ENCODE measurements at regions not wholly inside any gene's neighbourhood (a gene's known extent, or its start where the extent isn't known, plus 50 kb on each side); places are given as distances from the start of the nearest gene placed in this dataset.

DNA sequence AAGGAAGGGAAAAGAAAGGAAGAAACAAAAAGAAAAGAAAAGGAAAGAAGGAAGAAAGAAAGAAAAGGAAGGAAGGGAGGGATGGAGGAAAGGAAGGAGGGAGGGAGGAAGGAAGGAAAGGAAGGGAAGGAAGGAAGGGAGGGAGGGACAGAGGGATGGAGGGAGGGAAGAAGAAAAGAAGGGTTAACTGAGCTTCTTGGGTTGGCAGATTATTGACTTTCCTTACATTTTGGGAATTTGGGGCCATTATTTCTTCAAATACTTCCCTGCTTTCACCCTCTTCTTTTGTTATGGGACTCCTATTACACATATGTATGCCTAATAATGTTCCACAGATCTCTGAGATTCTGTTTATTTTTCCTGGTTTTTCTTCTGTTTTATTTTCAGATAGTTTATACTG lies 285.6 kb downstream of the KCNJ2 start:
- TF ChIP-seq POLR2A (IDR thresholded peaks at IDR 0.05) = no peak
- no peak for TF ChIP-seq POLR2AphosphoS5 (IDR thresholded peaks at IDR 0.05; ENCODE audit: insufficient read depth in 1 of 2, low read depth in 1 of 2)
- TF ChIP-seq, protein P1, sequence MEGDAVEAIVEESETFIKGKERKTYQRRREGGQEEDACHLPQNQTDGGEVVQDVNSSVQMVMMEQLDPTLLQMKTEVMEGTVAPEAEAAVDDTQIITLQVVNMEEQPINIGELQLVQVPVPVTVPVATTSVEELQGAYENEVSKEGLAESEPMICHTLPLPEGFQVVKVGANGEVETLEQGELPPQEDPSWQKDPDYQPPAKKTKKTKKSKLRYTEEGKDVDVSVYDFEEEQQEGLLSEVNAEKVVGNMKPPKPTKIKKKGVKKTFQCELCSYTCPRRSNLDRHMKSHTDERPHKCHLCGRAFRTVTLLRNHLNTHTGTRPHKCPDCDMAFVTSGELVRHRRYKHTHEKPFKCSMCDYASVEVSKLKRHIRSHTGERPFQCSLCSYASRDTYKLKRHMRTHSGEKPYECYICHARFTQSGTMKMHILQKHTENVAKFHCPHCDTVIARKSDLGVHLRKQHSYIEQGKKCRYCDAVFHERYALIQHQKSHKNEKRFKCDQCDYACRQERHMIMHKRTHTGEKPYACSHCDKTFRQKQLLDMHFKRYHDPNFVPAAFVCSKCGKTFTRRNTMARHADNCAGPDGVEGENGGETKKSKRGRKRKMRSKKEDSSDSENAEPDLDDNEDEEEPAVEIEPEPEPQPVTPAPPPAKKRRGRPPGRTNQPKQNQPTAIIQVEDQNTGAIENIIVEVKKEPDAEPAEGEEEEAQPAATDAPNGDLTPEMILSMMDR (IDR thresholded peaks at IDR 0.05) = no peak
- no peaks in the 10 kb centered on the region for H3K4me1 ChIP-seq
- no peaks in the 10 kb centered on the region for H3K27me3 ChIP-seq

DNA sequence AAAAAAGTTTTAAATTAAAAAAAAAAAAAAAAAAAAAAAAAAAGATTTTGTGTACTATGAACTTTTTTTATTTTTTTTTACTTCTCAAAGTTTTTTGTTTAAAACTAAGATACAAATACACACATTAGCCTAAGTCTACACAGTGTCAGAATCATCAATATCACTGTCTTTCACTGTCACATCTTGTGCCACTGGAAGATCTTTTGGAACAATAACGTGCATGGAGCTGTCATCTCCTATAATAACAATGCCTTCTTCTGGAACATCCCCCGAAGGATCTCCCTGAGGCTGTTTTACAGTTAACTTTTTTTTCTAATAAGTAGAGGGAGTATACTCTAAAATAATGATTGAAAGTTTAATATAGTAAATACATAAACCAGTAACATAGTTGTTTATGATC lies 295.7 kb downstream of the KCNJ2 start:
- intact Hi-C loops (cut with DNase I) = no loop called here
- TF ChIP-seq POLR2A (IDR thresholded peaks at IDR 0.05) (no peak), POLR2AphosphoS5 (IDR thresholded peaks at IDR 0.05; ENCODE audit: insufficient read depth in 1 of 2, low read depth in 1 of 2) (no peak)
- TF ChIP-seq, protein P1 (IDR thresholded peaks at IDR 0.05) = no peak

More for the DNA sequence above, 285.6 kb downstream of the KCNJ2 start:
- no peaks in the 10 kb centered on the region for H3K9me3 ChIP-seq
- intact Hi-C loops (cut with DNase I) = no loop called here
- H3K4me3 ChIP-seq = no peak overlapping the region
- no peak for DNase-seq (ENCODE audit: extremely low spot score in 2 of 2)
- H3K36me3 ChIP-seq = no peaks in the 10 kb centered on the region
- no peak overlapping the region for H3K27ac ChIP-seq

DNA sequence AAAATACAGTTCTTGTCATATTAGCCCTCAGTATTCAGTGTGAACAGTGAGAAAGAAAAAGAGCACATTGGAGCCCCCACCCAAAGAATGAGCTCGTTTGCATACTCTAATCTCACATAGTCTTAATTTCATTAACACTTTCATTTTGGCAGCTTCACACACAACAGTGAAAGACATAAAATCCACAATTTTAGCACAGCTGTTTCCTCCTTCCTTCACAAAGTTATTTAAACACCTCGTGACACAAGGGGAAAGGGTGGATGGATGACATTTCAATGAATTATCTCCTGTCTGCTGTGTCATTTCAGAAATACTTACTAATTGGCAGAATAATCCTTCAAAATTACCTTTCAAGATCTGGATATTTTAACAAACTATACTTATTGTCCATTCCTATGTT lies 299.3 kb downstream of the KCNJ2 start:
- Histone ChIP-seq H3K36me3 (no peaks in the 10 kb centered on the region), H3K4me3 (no peak overlapping the region), H3K27me3 (no peaks in the 10 kb centered on the region), H3K4me1 (no peaks in the 10 kb centered on the region), H3K27ac (no peak overlapping the region), H3K9me3 (no peaks in the 10 kb centered on the region)
- no peak for DNase-seq (ENCODE audit: extremely low spot score in 2 of 2)
- TF ChIP-seq, protein P1 (IDR thresholded peaks at IDR 0.05) = no peak
- TF ChIP-seq POLR2AphosphoS5 (IDR thresholded peaks at IDR 0.05; ENCODE audit: insufficient read depth in 1 of 2, low read depth in 1 of 2) = no peak
- TF ChIP-seq POLR2A (IDR thresholded peaks at IDR 0.05) = no peak
- intact Hi-C loops (cut with DNase I) = no loop called here

More for the DNA sequence above, 295.7 kb downstream of the KCNJ2 start:
- no peaks in the 10 kb centered on the region for H3K9me3 ChIP-seq
- no peaks in the 10 kb centered on the region for H3K4me1 ChIP-seq
- no peaks in the 10 kb centered on the region for H3K36me3 ChIP-seq
- no peak overlapping the region for H3K27ac ChIP-seq
- no peak overlapping the region for H3K4me3 ChIP-seq
- no peak for DNase-seq (ENCODE audit: extremely low spot score in 2 of 2)
- H3K27me3 ChIP-seq = no peaks in the 10 kb centered on the region

DNA sequence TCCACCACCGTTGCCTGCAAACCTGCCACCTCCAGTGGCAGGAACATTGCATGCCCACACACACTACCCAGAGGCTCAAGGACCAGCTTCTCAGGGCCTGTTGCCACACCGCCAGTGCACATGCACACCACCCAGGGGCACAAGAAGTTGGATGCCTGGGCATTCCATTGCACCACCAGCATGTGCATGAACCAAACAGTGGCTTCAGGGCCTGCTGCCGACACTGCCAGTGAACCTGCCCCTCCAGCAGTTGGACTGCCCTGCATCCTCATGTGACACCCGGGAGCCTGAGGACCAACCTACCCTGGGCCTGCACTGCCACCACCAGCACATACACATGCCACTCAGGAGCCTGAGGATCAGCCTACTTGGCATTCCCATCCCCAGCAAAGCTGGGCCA lies 303.7 kb downstream of the KCNJ2 start:
- Histone ChIP-seq H3K4me1 (no peaks in the 10 kb centered on the region), H3K27ac (no peak overlapping the region), H3K36me3 (no peaks in the 10 kb centered on the region), H3K27me3 (no peaks in the 10 kb centered on the region), H3K4me3 (no peak overlapping the region), H3K9me3 (no peaks in the 10 kb centered on the region)
- DNase-seq (ENCODE audit: extremely low spot score in 2 of 2) = no peak
- TF ChIP-seq POLR2AphosphoS5 (IDR thresholded peaks at IDR 0.05; ENCODE audit: insufficient read depth in 1 of 2, low read depth in 1 of 2) (no peak), POLR2A (IDR thresholded peaks at IDR 0.05) (no peak)
- TF ChIP-seq, protein P1 (IDR thresholded peaks at IDR 0.05) = no peak
- intact Hi-C loops (cut with DNase I) = no loop called here

DNA sequence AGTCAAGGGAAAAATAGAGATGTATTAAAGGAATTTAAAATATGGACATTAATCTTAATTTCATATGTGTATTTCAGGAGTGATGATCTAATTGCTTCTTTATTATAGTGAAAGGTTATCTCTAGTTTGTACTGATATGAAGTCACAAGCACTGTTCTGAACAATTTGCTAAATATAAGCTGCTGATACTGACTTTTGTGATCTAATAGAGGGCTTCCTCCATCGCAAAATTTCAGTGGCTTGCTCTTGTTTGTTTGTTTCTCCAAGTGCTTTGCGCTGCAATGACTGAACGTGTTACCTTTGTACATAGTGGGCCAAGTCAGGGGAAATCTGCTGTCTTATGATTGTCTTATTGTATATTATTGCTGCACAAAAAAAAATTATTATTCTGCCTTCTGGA lies 307.0 kb downstream of the KCNJ2 start:
- H3K9me3 ChIP-seq = no peaks in the 10 kb centered on the region
- DNase-seq (ENCODE audit: extremely low spot score in 2 of 2) = no peak
- no peak overlapping the region for H3K4me3 ChIP-seq
- H3K36me3 ChIP-seq = no peaks in the 10 kb centered on the region
- TF ChIP-seq POLR2A (IDR thresholded peaks at IDR 0.05) (no peak), POLR2AphosphoS5 (IDR thresholded peaks at IDR 0.05; ENCODE audit: insufficient read depth in 1 of 2, low read depth in 1 of 2) (no peak)
- TF ChIP-seq, protein P1 (IDR thresholded peaks at IDR 0.05) = no peak
- no peaks in the 10 kb centered on the region for H3K27me3 ChIP-seq
- H3K4me1 ChIP-seq = no peaks in the 10 kb centered on the region
- intact Hi-C loops (cut with DNase I) = no loop called here
- no peak overlapping the region for H3K27ac ChIP-seq

Measured in vagina (tissue), 2 donors.